ENCODE measurements at regions not wholly inside any gene's neighbourhood (a gene's known extent, or its start where the extent isn't known, plus 50 kb on each side); places are given as distances from the start of the nearest gene placed in this dataset.
"Not testable (repeated sequence)": the region's sequence is repeated elsewhere in the genome, so short reads cannot be mapped to it uniquely, and the experiment has no call there.

DNA sequence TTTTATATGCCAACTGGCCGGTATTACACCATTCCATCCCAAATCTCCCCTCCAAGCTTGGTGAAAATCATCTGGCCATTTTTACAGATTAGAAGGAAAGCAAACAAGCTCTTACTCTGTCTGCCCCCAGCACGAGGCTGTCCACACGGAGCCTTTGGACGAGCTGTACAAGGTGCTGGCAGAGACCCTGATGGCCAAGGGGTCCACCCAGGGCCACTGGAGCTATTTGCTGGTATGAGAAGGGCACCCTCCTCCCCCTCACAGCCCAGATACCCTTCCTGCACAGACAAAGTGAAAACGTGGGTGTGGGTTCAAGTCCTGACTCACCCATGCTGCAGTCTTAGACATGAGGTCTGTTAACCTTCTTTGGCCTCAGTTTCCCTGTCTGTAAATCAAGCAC is 84.9 kb upstream of the DRD5 start:
- TF ChIP-seq POLR2A (IDR thresholded peaks at IDR 0.05; ENCODE audit: low read length); GATA1 (IDR thresholded peaks at IDR 0.05; ENCODE audit: low read depth, low read length): not testable (repeated sequence)

All from erythroblast (primary cell).